Endothelial cell of umbilical vein (primary cell): ENCODE measurements at regions not wholly inside any gene's neighbourhood (a gene's known extent, or its start where the extent isn't known, plus 50 kb on each side); places are given as distances from the start of the nearest gene placed in this dataset.

ENCODE experiments used
- EZH2 ChIP-seq: IDR thresholded peaks from 2 replicates; pipeline ENCODE4 v1.6.1; 2012; ENCODE audit warnings: borderline replicate concordance, low read depth, mild to moderate bottlenecking, moderate library complexity, low read length, inconsistent platforms; ENCODE audit not compliant: severe bottlenecking
- FOS ChIP-seq: IDR thresholded peaks from 2 replicates; pipeline ENCODE4 v1.6.1; 2011; ENCODE audit warnings: mild to moderate bottlenecking, low read length, moderate library complexity, borderline replicate concordance; ENCODE audit not compliant: insufficient read depth
- GATA2 ChIP-seq: IDR thresholded peaks from 2 replicates; pipeline ENCODE4 v1.7.0; 2011; ENCODE audit warnings: low read depth, mild to moderate bottlenecking, moderate library complexity, mixed read lengths, low read length; ENCODE audit not compliant: insufficient read length, insufficient read depth
- JUN ChIP-seq: IDR thresholded peaks from 2 replicates; pipeline ENCODE4 v1.6.1; 2011; ENCODE audit warnings: borderline replicate concordance, low read depth; ENCODE audit not compliant: insufficient read length, insufficient read depth
- MAX ChIP-seq: IDR thresholded peaks from 2 replicates; pipeline ENCODE4 v1.6.1; 2011; ENCODE audit not compliant: insufficient read depth, insufficient read length
- POLR2A ChIP-seq: IDR thresholded peaks from 2 replicates; pipeline ENCODE4 v1.6.1; 2012; ENCODE audit warnings: low read depth, mild to moderate bottlenecking, control low read depth, low read length
- POLR2AphosphoS5 ChIP-seq: IDR thresholded peaks from 2 replicates; pipeline ENCODE4 v1.6.1; 2012; ENCODE audit warnings: low read depth, mild to moderate bottlenecking, control low read depth, low read length, moderate library complexity; ENCODE audit not compliant: insufficient read depth
- TF ChIP-seq, protein P1 (sequence below), 2 donors: IDR thresholded peaks; 1 replicate in 1 of 2; 2 replicates in 1 of 2; pipeline ENCODE4 v1.5.1; 2011; ENCODE audit warnings: low read length in 2 of 2, mild to moderate bottlenecking in 2 of 2, moderate library complexity in 2 of 2, control low read depth in 1 of 2, inconsistent platforms in 1 of 2, low read depth in 1 of 2; ENCODE audit not compliant: insufficient read depth in 1 of 2; ENCODE audit errors: extremely low read depth in 1 of 2

GRCh38 chr13:74003374-74003773 lies 130.8 kb downstream of the KLF12 start:
- TF ChIP-seq, protein P1, sequence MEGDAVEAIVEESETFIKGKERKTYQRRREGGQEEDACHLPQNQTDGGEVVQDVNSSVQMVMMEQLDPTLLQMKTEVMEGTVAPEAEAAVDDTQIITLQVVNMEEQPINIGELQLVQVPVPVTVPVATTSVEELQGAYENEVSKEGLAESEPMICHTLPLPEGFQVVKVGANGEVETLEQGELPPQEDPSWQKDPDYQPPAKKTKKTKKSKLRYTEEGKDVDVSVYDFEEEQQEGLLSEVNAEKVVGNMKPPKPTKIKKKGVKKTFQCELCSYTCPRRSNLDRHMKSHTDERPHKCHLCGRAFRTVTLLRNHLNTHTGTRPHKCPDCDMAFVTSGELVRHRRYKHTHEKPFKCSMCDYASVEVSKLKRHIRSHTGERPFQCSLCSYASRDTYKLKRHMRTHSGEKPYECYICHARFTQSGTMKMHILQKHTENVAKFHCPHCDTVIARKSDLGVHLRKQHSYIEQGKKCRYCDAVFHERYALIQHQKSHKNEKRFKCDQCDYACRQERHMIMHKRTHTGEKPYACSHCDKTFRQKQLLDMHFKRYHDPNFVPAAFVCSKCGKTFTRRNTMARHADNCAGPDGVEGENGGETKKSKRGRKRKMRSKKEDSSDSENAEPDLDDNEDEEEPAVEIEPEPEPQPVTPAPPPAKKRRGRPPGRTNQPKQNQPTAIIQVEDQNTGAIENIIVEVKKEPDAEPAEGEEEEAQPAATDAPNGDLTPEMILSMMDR (IDR thresholded peaks at IDR 0.05; ENCODE audit: extremely low read depth in 1 of 2, insufficient read depth in 1 of 2, low read depth in 1 of 2, low read length in 2 of 2): no peak
- no peak for TF ChIP-seq POLR2A
- TF ChIP-seq EZH2: no peak
- TF ChIP-seq POLR2AphosphoS5: no peak
- TF ChIP-seq GATA2: no peak
- no peak for TF ChIP-seq FOS
- no peak for TF ChIP-seq MAX
- no peak for TF ChIP-seq JUN
